ENCODE measurements at regions not wholly inside any gene's neighbourhood (a gene's known extent, or its start where the extent isn't known, plus 50 kb on each side); places are given as distances from the start of the nearest gene placed in this dataset.

GRCh38 chr11:24238771-24239645, 257.8 kb upstream of the LUZP2 start:
- no peak for TF ChIP-seq POLR2A (IDR thresholded peaks at IDR 0.05; ENCODE audit: low read depth, low read length)
- TF ChIP-seq TAF1 (IDR thresholded peaks at IDR 0.05; ENCODE audit: low read depth, low read length), result no peak
- TF ChIP-seq POLR2AphosphoS5 (IDR thresholded peaks at IDR 0.05; ENCODE audit: low read depth, low read length), result no peak
- TF ChIP-seq PAX5 (IDR thresholded peaks at IDR 0.05; ENCODE audit: insufficient read depth, low read length, severe bottlenecking), result no peak
